CD14-positive monocyte (primary cell): ENCODE measurements at regions not wholly inside any gene's neighbourhood (a gene's known extent, or its start where the extent isn't known, plus 50 kb on each side); places are given as distances from the start of the nearest gene placed in this dataset.

Experiments used
- DNase-seq, 3 donors: peaks; one replicate each; pipeline ENCODE4 v3.0.0-alpha.2; 2011 to 2022
- H2AFZ ChIP-seq: 2 replicates; pipeline ENCODE4 v1.6.0; 2012; ENCODE audit warnings: mild to moderate bottlenecking, low read depth, low read length, inconsistent platforms; ENCODE audit not compliant: insufficient read depth, poor library complexity, severe bottlenecking
- H3K27ac ChIP-seq, 2 donors: 1 replicate in 1 of 2; 2 replicates in 1 of 2; pipeline ENCODE4 v1.5.1; 2012 to 2013; ENCODE audit warnings: low read length in 2 of 2, control low read depth in 1 of 2, inconsistent platforms in 1 of 2, low read depth in 1 of 2, mild to moderate bottlenecking in 1 of 2
- H3K27me3 ChIP-seq, 2 donors: one replicate each; pipeline versions ENCODE4 v1.6.0 to v1.6.1; 2011 to 2013; ENCODE audit warnings: low read length in 2 of 2; ENCODE audit not compliant: control insufficient read depth in 2 of 2, insufficient read depth in 2 of 2
- H3K36me3 ChIP-seq, 2 donors: replicated peaks in 1 of 2; 1 replicate in 1 of 2; 2 replicates in 1 of 2; pipeline versions ENCODE4 v1.5.1 to v1.6.1; 2012 to 2013; ENCODE audit warnings: low read length in 2 of 2, control low read depth in 1 of 2, inconsistent platforms in 1 of 2, mild to moderate bottlenecking in 1 of 2; ENCODE audit not compliant: insufficient read depth in 2 of 2, control insufficient read depth in 1 of 2
- H3K4me1 ChIP-seq, 2 donors: 1 replicate in 1 of 2; 2 replicates in 1 of 2; pipeline versions ENCODE4 v1.5.1 to v1.6.1; 2012 to 2013; ENCODE audit warnings: low read length in 2 of 2, control low read depth in 1 of 2, inconsistent platforms in 1 of 2, mild to moderate bottlenecking in 1 of 2, moderate library complexity in 1 of 2; ENCODE audit not compliant: insufficient read depth in 2 of 2, control insufficient read depth in 1 of 2
- H3K4me2 ChIP-seq: replicated peaks from 2 replicates; pipeline ENCODE3; 2012; ENCODE audit warnings: low read length, moderate library complexity, mild to moderate bottlenecking; ENCODE audit not compliant: poor library complexity, severe bottlenecking; ENCODE audit errors: extremely low read depth
- H3K4me3 ChIP-seq, 3 experiments: fragments of 200-600 bp in 1 of 3; sonication (generic) in 1 of 3; replicated peaks in 1 of 3; 1 replicate in 2 of 3; 2 replicates in 1 of 3; pipeline ENCODE4 v1.5.1; 2011 to 2013; ENCODE audit warnings: low read length in 3 of 3, mild to moderate bottlenecking in 3 of 3, control low read depth in 2 of 3, low read depth in 2 of 3, inconsistent platforms in 1 of 3, moderate library complexity in 1 of 3
- H3K79me2 ChIP-seq: 2 replicates; pipeline ENCODE4 v1.6.0; 2012; ENCODE audit warnings: mild to moderate bottlenecking, control low read depth, inconsistent platforms, low read length, moderate library complexity; ENCODE audit not compliant: insufficient read depth
- H3K9ac ChIP-seq: 2 replicates; pipeline ENCODE4 v1.6.0; 2017; ENCODE audit warnings: low read length, mild to moderate bottlenecking; ENCODE audit not compliant: insufficient read depth, poor library complexity, severe bottlenecking
- H3K9me3 ChIP-seq, 2 donors: replicated peaks in 1 of 2; 1 replicate in 1 of 2; 2 replicates in 1 of 2; pipeline versions ENCODE4 v1.5.1 to v1.6.1; 2012 to 2013; ENCODE audit warnings: low read length in 2 of 2, control low read depth in 1 of 2; ENCODE audit not compliant: control insufficient read depth in 1 of 2, insufficient read depth in 1 of 2
- H4K20me1 ChIP-seq: 2 replicates; pipeline ENCODE4 v1.6.0; 2012; ENCODE audit warnings: mild to moderate bottlenecking, low read length, control low read depth, moderate library complexity; ENCODE audit not compliant: insufficient read depth
- H3K27ac Mint-ChIP-seq, 7 donors: one replicate each; pipeline ENCODE4 v1.8.0; 2020; ENCODE audit warnings: mild to moderate bottlenecking in 7 of 7, mixed read lengths in 7 of 7, moderate library complexity in 6 of 7, inconsistent platforms in 2 of 7
- H3K27me3 Mint-ChIP-seq, 3 donors: one replicate each; pipeline ENCODE4 v1.8.0; 2021 to 2022; ENCODE audit warnings: low read depth in 3 of 3, mild to moderate bottlenecking in 3 of 3, mixed read lengths in 3 of 3, moderate library complexity in 3 of 3, inconsistent platforms in 1 of 3
- H3K36me3 Mint-ChIP-seq, 2 donors: one replicate each; pipeline ENCODE4 v1.8.0; 2020; ENCODE audit warnings: mixed read lengths in 2 of 2, inconsistent platforms in 1 of 2, mild to moderate bottlenecking in 1 of 2
- H3K4me1 Mint-ChIP-seq: one replicate; pipeline ENCODE4 v1.8.0; 2020; ENCODE audit warnings: mild to moderate bottlenecking, mixed read lengths
- H3K4me3 Mint-ChIP-seq, 2 donors: one replicate each; pipeline ENCODE4 v1.8.0; 2020; ENCODE audit warnings: mild to moderate bottlenecking in 2 of 2, mixed read lengths in 2 of 2, moderate library complexity in 1 of 2
- H3K9me3 Mint-ChIP-seq, 7 donors: one replicate each; pipeline ENCODE4 v1.8.0; 2020 to 2022; ENCODE audit warnings: mixed read lengths in 7 of 7, mild to moderate bottlenecking in 6 of 7, moderate library complexity in 6 of 7, inconsistent platforms in 2 of 7
- CTCF ChIP-seq: fragments of 200-600 bp; IDR thresholded peaks from one replicate; pipeline ENCODE4 v1.8.0; 2022; ENCODE audit warnings: antibody characterized with exemption, mild to moderate bottlenecking
- WGBS: methylation state at CpG from one replicate; pipeline ENCODE4 v1.1.5; 2013; ENCODE audit warnings: missing lambda C conversion rate; ENCODE audit not compliant: insufficient coverage; 5-methylcytosine and 5-hydroxymethylcytosine counted together
- intact Hi-C, 2 donors: fragments of 100-400 bp; cut with micrococcal nuclease; formaldehyde crosslinking; loops; one replicate each; pipeline versions ENCODE4 v1.15.0 to v1.15.1; 2023

DNA sequence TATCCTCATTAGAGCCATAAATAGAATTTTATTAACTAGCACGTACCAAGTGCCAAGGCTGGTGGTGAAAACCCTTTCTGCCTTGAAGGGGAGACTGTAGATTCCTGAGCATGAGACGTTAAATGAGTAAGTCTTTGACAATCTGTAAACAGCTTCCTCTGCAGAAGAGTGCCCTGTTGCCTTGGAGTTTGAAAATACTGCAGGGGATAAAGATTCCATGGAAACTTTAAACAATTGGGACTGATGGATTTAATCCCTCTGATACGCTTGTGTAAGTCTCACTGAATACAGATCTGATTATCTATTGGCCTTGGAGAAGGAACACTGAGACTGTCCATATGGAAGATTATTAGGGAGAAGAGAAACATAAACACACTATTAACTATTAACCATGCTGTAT is 1053.4 kb upstream of the RBFOX1 start:
- Histone ChIP-seq H3K36me3 (no peaks in the 10 kb centered on the region), H3K79me2 (no peaks in the 10 kb centered on the region), H3K27me3 (no peaks in the 10 kb centered on the region), H3K4me3 (no peak overlapping the region), H4K20me1 (no peaks in the 10 kb centered on the region), H3K9me3 (peaks cover 0 to 4% of the 10 kb centered on the region in 2 donors), H3K9ac (no peak overlapping the region), H3K27ac (no peak overlapping the region), H3K4me1 (no peaks in the 10 kb centered on the region), H2AFZ (no peak overlapping the region), H3K4me2 (no peak overlapping the region)
- 11% methylated on average over 1 of the region's 3 CpGs for WGBS
- H3K27ac Mint-ChIP-seq = no peak overlapping the region
- DNase-seq = no peak
- peaks cover 0 to 15% (median 0%) of the 10 kb centered on the region in 7 donors for H3K9me3 Mint-ChIP-seq
- no peaks in the 10 kb centered on the region for H3K4me1 Mint-ChIP-seq
- H3K36me3 Mint-ChIP-seq = no peaks in the 10 kb centered on the region
- H3K4me3 Mint-ChIP-seq = no peak overlapping the region
- peaks cover 0 to 4% (median 1%) of the 10 kb centered on the region in 3 donors for H3K27me3 Mint-ChIP-seq
- no peak for TF ChIP-seq CTCF
- intact Hi-C loops = no loop called here

GRCh38 chr16:6274351-6274750 is 1058.3 kb upstream of the RBFOX1 start:
- no peaks in the 10 kb centered on the region for H3K9me3 ChIP-seq
- no peak for TF ChIP-seq CTCF
- no peak overlapping the region for H3K27ac Mint-ChIP-seq
- 100% methylated on average over 1 of the region's 3 CpGs for WGBS
- no peaks in the 10 kb centered on the region for H3K4me1 ChIP-seq
- no peak overlapping the region for H2AFZ ChIP-seq
- H3K36me3 ChIP-seq = no peaks in the 10 kb centered on the region
- no peak overlapping the region for H3K4me3 ChIP-seq
- H3K9me3 Mint-ChIP-seq = peaks cover 0 to 10% (median under 1%) of the 10 kb centered on the region in 7 donors
- H3K4me3 Mint-ChIP-seq = no peak overlapping the region
- no peaks in the 10 kb centered on the region for H3K4me1 Mint-ChIP-seq
- H3K4me2 ChIP-seq = no peak overlapping the region
- intact Hi-C loops = no loop called here
- H3K27me3 ChIP-seq = no peaks in the 10 kb centered on the region
- DNase-seq = no peak
- no peak overlapping the region for H3K27ac ChIP-seq
- H3K36me3 Mint-ChIP-seq = no peaks in the 10 kb centered on the region
- no peaks in the 10 kb centered on the region for H4K20me1 ChIP-seq
- H3K79me2 ChIP-seq = no peaks in the 10 kb centered on the region
- no peak overlapping the region for H3K9ac ChIP-seq
- H3K27me3 Mint-ChIP-seq = peaks cover 0 to 3% (median 0%) of the 10 kb centered on the region in 3 donors
